Right lung (tissue), 2 donors: ENCODE measurements at regions not wholly inside any gene's neighbourhood (a gene's known extent, or its start where the extent isn't known, plus 50 kb on each side); places are given as distances from the start of the nearest gene placed in this dataset.

Experiments used
- DNase-seq, 2 donors: peaks; one replicate each; pipeline ENCODE4 v3.0.0-alpha.2; 2013

GRCh38 chr2:146879882-146880281 lies 964.9 kb upstream of the ACVR2A start:
- DNase-seq: no peak

- no peak for DNase-seq
Observed at GRCh38 chr2:146874260-146874658, 970.6 kb upstream of the ACVR2A start.

- no peak for DNase-seq
Observed at GRCh38 chr2:146873646-146874259, 971.1 kb upstream of the ACVR2A start.

DNA sequence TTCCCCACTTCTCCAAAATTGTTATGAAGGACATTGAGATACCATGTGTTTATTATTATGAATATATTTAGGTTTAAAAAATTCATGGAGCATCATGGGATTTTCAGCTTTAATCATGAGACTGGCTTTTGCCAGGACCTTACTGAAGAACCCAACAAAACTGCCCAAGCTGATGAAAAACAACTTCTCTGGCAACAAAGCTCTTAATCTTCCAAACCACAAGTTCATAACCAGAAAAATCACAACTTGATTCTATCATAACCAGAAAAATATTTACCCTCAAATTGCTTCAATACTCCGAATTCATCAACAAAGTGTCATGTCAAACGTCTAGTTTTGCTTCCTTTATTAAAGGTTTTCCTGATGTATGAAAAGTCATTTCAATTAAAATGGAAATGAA lies 971.8 kb upstream of the ACVR2A start:
- no peak for DNase-seq

GRCh38 chr2:146870691-146871090 lies 974.1 kb upstream of the ACVR2A start:
- DNase-seq: no peak

- DNase-seq: no peak
Observed at GRCh38 chr2:146869328-146869727, 975.5 kb upstream of the ACVR2A start.

- no peak for DNase-seq
Observed at GRCh38 chr2:146868051-146868450, 976.8 kb upstream of the ACVR2A start.

GRCh38 chr2:146867477-146867986 lies 977.3 kb upstream of the ACVR2A start:
- no peak for DNase-seq

- DNase-seq: no peak
Observed at GRCh38 chr2:146853741-146854444, 990.9 kb upstream of the ACVR2A start.

DNA sequence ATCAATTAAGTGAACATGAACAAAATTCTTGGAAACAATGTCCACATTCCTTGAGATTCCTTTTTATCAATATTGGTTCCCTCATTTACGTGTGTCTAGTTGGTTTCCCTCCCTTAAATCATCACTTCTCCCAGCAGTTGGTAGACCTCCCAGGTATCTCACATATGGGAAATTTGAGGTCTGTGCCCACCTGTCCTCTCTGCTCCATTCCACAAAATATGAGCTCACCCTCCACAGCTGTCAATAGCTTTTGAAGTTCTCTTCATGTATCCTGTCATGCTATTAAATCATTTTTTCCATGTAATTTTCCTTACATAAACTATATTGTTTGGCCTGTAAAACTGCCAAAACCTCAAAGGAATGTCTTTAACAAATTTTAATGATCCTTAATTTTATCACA lies 992.2 kb upstream of the ACVR2A start:
- no peak for DNase-seq

DNA sequence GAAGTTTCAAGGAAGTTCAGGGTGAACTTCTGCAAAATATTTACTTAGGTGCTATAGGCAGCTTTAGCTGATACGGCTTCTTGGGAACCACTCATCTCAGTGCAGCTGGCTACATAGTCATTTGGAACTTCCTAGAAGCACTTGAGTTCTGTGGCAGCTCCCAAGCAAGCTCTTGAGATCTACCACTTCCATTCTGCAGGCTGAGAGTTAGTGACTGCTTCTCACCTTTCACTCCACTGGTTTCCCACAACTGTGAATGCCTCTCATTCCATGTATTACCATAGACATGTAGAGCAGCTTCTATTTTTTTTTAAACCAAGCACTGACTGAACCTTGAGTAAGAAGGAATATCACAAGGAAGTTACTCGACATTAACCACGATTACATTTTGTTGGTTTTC lies 994.1 kb upstream of the ACVR2A start:
- no peak for DNase-seq

DNA sequence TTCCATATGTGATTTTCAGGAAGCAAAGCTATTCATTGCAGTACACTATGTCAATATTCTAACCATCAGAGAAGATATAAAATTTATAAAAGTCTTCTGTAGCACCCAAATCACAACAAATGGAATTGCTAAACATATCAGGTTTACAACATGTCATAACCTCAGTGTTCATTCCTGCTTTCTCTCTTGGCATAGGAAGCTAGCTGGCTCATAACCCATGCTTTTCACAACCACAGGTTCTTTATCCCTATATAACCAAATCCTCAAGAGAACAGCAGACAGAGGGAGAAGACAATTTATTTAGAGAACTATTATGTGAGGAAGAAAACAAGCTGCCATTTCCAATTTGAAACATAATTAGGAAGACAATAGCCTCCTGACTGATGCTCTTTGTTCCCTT lies 997.0 kb upstream of the ACVR2A start:
- DNase-seq: no peak

- DNase-seq: no peak
Observed at GRCh38 chr2:146844226-146844990, 1000.4 kb upstream of the ACVR2A start.

DNA sequence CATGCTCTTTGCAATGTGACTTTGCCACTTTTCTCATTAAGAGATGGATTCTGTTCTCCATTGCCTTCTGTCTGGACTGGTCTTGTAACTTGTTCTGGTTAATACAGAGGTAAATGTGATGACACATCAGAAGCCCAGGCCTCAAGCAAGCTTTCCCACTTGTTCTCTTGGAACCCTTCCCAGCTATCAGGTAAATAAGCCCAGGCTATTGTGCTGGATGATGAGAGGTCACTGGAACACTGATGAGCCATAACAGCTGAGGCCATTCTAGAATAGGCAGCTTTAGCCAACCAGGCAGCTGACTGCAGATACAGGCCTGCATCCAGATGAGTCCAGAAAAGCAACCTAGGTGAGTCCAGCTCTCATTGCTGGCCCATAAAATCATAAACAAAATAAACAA lies 1007.0 kb upstream of the ACVR2A start:
- DNase-seq: no peak

DNA sequence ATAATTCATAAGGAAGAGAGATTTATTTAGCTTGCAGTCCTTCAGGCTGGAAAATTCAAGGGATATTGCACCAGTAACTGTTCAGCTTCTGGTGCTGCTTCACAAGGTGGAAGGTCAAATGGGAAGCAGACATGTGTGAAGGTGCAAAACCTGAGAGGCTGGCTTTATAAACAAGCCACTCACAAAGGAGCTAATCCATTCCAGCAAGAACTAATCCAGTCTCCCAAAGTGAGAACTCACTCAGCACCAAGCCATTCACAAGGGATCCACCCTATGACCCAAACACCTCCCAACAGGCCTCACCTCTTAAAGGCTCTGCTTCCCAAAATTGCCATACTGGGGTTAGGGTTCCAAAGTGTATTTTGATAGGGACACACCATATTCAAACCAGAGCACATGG lies 1018.4 kb upstream of the ACVR2A start:
- no peak for DNase-seq

DNA sequence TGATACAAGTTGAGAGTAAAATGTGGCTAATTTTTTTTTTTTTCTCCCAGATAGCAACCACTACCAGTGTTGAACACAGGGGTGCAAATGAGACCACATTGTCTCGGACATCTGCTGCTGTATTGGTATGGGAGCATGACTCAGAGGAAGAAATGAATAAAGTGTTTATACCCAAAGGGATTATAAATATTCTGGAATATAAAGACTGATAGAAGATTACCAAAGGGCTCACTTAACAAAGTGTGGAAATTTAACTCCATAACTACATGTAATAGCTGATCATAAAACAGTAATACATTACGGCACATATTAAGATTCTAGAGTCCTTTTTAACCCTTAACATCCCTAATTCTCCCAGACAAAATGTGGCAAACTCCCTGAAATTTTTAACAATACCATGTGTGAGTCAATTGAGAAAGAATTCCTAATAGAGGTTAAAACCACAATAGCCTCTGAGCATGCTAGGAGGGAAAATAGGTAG lies 1023.0 kb upstream of the ACVR2A start:
- no peak for DNase-seq

GRCh38 chr2:146820672-146821071 lies 1024.2 kb upstream of the ACVR2A start:
- no peak for DNase-seq

DNA sequence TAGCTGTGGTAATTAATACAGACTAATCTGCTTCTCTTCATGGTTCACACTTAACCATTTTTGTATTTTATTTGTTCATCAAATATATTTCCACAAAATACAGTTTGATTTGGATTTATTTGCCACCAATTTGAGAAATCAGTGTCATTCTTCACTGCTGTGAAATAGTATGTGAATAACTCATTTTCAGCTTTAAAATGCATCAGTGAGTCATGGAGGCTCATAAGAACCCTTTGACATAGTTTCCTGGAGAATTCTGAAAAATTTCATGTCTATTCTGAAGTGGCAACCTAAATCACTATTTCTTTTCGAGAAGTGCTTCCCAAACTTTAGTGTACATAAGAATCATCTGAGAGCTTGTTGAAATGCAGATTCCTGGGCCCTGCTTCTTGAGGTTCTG lies 1026.7 kb upstream of the ACVR2A start:
- DNase-seq: no peak

- DNase-seq: no peak
Observed at GRCh38 chr2:146817613-146818012, 1027.2 kb upstream of the ACVR2A start.

GRCh38 chr2:146814971-146815370 lies 1029.9 kb upstream of the ACVR2A start:
- no peak for DNase-seq

DNA sequence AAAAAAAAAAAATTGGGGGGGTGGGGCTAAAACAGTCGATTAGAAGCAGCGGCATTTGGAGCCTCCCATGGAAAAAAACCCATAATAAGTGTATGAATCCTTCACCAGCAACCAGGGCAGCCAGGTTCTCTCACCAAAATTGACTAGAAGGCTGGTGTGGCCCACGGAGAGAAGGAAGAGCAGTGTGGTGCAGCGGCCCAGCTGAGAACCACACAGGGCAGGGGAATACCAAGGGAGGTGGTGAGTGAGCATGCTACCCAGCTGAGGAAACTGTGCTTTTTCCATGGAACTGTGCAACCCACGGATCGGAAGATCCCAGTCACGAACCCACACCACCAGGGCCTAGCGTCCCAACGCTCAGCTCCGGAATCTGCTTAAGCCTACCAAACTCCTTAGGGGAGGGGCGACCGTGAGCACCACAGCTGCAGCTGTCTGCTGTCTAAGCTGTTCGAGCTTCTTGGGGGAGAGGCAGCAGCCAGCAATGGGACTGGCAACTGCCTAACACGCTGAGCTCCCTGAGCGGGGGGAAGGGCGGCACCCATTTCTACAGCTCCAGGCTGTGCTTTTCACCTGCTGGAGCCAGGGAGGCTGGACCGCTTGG lies 1037.2 kb upstream of the ACVR2A start:
- DNase-seq: no peak

DNA sequence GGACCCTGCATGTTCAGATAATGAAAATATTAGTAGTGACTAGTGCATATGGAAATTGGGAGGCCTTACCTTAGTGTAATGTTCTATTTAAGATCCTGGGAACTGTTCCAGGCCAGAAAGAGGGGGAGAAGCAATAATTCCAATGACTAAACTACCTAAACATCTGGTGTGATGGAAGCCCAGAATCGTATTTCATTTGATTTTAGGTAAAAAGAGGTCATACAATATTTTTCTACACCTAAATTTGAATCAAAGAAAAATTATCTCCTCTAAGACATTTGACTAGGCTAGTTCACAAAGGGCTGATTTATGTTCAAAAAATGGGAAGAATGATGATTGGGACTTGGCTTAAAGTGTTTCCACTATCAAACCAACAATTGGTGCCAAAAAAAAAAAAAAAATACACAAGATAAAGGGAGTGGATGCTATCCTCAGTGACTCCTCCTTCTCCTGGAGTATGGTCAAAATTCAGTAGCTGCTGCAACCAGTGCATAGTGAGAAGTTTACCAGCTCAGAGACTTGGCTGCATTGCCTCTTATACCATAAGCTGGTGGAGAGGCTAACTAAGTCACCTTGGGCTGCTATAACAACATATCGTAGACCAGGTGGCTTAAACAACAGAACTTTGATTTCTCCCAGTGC lies 1038.3 kb upstream of the ACVR2A start:
- DNase-seq: no peak
